HL-60 (cell line): ENCODE measurements at regions not wholly inside any gene's neighbourhood (a gene's known extent, or its start where the extent isn't known, plus 50 kb on each side); places are given as distances from the start of the nearest gene placed in this dataset.

Source experiments
- DNase-seq, 2 experiments: peaks; one replicate each; pipeline ENCODE4 v3.0.0-alpha.2; 2010 to 2020; ENCODE audit warnings: low read depth in 1 of 2, low spot score in 1 of 2
- H3K27ac ChIP-seq: fragments of 250-450 bp; sonication (Bioruptor Pico); replicated peaks from 2 replicates; pipeline ENCODE4 v1.5.1; 2020; ENCODE audit warnings: mild to moderate bottlenecking, moderate library complexity
- H3K27me3 ChIP-seq: fragments of 250-450 bp; sonication (Bioruptor Pico); 2 replicates; pipeline ENCODE4 v1.5.1; 2021; ENCODE audit warnings: mild to moderate bottlenecking, moderate library complexity; ENCODE audit not compliant: insufficient read depth, poor library complexity, severe bottlenecking
- H3K4me3 ChIP-seq: replicated peaks from 2 replicates; pipeline ENCODE4 v1.5.1; 2011; ENCODE audit warnings: mild to moderate bottlenecking, control low read depth, low read length; ENCODE audit not compliant: insufficient read depth
- GABPA ChIP-seq: IDR thresholded peaks from 2 replicates; pipeline ENCODE4 v1.6.1; 2012; ENCODE audit warnings: low read depth
- POLR2AphosphoS5 ChIP-seq: IDR thresholded peaks from 2 replicates; pipeline ENCODE4 v1.6.1; 2012; ENCODE audit warnings: low read depth
- SPI1 ChIP-seq: IDR thresholded peaks from 2 replicates; pipeline ENCODE4 v1.6.1; 2012; ENCODE audit warnings: low read depth, mild to moderate bottlenecking, borderline replicate concordance
- TF ChIP-seq, protein P1 (sequence below): IDR thresholded peaks from 2 replicates; pipeline ENCODE4 v1.6.1; 2012; ENCODE audit warnings: low read depth; ENCODE audit not compliant: insufficient replicate concordance
- TF ChIP-seq, protein P2 (sequence below): IDR thresholded peaks from one replicate; pipeline ENCODE4 v1.5.1; 2011; ENCODE audit warnings: low read length, control low read depth, inconsistent platforms; ENCODE audit not compliant: insufficient read depth

DNA sequence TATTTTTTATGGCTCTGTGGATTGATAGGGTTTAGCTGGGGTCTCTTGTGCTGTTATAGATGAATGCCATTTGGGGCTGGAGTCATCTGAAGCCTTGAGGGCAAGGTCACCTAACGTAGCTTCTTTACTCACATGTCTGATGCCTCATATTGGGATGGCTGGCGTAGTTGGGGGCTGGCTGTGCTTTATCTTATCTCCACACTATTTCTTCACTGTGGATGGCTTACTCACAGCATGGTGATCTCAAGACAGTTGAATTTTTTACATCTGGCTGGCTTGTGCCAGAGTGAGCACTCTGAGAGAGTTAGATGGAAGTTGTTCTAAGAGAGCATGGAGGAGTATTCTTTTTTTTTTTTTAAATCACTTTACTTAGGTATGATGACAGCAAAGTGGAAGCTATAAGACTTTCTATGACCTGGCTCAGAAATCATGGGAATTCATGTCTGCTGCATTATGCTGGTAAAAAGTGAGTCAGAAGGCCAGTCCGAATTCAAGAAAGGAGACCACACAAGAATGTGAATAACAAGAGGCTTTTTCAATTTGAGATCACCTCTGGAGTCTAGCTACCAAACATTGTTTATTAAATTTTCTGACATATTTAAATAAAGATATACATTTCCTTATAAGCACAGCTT is 252.4 kb upstream of the TPK1 start:
- no peak for DNase-seq
- Histone ChIP-seq H3K27ac (no peak overlapping the region), H3K27me3 (no peaks in the 10 kb centered on the region)

GRCh38 chr7:145082366-145083161 is 246.7 kb upstream of the TPK1 start:
- H3K27me3 ChIP-seq, result no peaks in the 10 kb centered on the region
- H3K4me3 ChIP-seq, result no peak overlapping the region
- H3K27ac ChIP-seq, result no peak overlapping the region
- TF ChIP-seq SPI1 (no peak), POLR2AphosphoS5 (no peak), GABPA (no peak)
- TF ChIP-seq, protein P1, sequence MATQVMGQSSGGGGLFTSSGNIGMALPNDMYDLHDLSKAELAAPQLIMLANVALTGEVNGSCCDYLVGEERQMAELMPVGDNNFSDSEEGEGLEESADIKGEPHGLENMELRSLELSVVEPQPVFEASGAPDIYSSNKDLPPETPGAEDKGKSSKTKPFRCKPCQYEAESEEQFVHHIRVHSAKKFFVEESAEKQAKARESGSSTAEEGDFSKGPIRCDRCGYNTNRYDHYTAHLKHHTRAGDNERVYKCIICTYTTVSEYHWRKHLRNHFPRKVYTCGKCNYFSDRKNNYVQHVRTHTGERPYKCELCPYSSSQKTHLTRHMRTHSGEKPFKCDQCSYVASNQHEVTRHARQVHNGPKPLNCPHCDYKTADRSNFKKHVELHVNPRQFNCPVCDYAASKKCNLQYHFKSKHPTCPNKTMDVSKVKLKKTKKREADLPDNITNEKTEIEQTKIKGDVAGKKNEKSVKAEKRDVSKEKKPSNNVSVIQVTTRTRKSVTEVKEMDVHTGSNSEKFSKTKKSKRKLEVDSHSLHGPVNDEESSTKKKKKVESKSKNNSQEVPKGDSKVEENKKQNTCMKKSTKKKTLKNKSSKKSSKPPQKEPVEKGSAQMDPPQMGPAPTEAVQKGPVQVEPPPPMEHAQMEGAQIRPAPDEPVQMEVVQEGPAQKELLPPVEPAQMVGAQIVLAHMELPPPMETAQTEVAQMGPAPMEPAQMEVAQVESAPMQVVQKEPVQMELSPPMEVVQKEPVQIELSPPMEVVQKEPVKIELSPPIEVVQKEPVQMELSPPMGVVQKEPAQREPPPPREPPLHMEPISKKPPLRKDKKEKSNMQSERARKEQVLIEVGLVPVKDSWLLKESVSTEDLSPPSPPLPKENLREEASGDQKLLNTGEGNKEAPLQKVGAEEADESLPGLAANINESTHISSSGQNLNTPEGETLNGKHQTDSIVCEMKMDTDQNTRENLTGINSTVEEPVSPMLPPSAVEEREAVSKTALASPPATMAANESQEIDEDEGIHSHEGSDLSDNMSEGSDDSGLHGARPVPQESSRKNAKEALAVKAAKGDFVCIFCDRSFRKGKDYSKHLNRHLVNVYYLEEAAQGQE, result no peak
- TF ChIP-seq, protein P2, sequence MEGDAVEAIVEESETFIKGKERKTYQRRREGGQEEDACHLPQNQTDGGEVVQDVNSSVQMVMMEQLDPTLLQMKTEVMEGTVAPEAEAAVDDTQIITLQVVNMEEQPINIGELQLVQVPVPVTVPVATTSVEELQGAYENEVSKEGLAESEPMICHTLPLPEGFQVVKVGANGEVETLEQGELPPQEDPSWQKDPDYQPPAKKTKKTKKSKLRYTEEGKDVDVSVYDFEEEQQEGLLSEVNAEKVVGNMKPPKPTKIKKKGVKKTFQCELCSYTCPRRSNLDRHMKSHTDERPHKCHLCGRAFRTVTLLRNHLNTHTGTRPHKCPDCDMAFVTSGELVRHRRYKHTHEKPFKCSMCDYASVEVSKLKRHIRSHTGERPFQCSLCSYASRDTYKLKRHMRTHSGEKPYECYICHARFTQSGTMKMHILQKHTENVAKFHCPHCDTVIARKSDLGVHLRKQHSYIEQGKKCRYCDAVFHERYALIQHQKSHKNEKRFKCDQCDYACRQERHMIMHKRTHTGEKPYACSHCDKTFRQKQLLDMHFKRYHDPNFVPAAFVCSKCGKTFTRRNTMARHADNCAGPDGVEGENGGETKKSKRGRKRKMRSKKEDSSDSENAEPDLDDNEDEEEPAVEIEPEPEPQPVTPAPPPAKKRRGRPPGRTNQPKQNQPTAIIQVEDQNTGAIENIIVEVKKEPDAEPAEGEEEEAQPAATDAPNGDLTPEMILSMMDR, result no peak
- no peak for DNase-seq

More for the DNA sequence above, 252.4 kb upstream of the TPK1 start:
- H3K4me3 ChIP-seq, result no peak overlapping the region
- TF ChIP-seq POLR2AphosphoS5 (no peak), GABPA (no peak), SPI1 (no peak)
- TF ChIP-seq, protein P2, result no peak
- TF ChIP-seq, protein P1, result no peak

DNA sequence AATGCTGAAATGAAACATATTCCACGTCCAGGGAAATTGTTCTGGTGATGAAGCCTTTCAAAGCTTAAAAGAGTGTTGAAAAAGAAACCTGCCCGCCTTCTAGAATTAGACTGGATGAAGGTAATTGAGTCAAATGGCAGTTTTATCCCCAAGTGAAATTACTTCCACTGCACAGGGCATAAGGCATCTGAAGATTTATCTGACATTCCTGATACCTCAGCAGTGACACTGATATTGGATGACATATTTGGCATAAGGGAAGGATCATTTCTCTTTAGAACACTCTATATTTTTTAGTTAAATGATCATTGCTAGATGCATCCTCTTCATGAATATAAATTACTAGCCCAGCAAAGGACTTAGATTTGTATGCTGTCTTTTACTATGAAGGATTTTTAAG is 229.6 kb upstream of the TPK1 start:
- TF ChIP-seq POLR2AphosphoS5 (no peak), SPI1 (no peak), GABPA (no peak)
- TF ChIP-seq, protein P2, result no peak
- TF ChIP-seq, protein P1, result no peak

More for the DNA sequence above, 229.6 kb upstream of the TPK1 start:
- Histone ChIP-seq H3K4me3 (no peak overlapping the region), H3K27ac (no peak overlapping the region), H3K27me3 (no peaks in the 10 kb centered on the region)
- no peak for DNase-seq
